Keratinocyte (primary cell): ENCODE measurements at regions not wholly inside any gene's neighbourhood (a gene's known extent, or its start where the extent isn't known, plus 50 kb on each side); places are given as distances from the start of the nearest gene placed in this dataset.

Experiments
- DNase-seq: peaks from one replicate; pipeline ENCODE4 v3.0.0-alpha.2; 2011; ENCODE audit warnings: low read depth, missing footprints, low spot score
- FAIRE-seq: peaks from 2 replicates; lab custom pipeline; 2011; peaks lifted over from hg19 to GRCh38; lab: Jason Lieb, UNC
- H2AFZ ChIP-seq: 2 replicates; pipeline ENCODE4 v1.6.0; 2012; ENCODE audit warnings: low read length, control low read depth, inconsistent platforms; ENCODE audit not compliant: control insufficient read depth
- H3K27ac ChIP-seq: 2 replicates; pipeline ENCODE4 v1.5.1; 2011; ENCODE audit warnings: low read length; ENCODE audit not compliant: control insufficient read depth, insufficient read depth
- H3K27me3 ChIP-seq: 3 replicates; pipeline ENCODE4 v1.6.0; 2011; ENCODE audit warnings: low read length; ENCODE audit not compliant: control insufficient read depth, insufficient read depth; ENCODE audit errors: extremely low read depth
- H3K36me3 ChIP-seq, 2 experiments: 2 replicates in 1 of 2; 3 replicates in 1 of 2; pipeline ENCODE4 v1.5.1; 2011; ENCODE audit warnings: low read length in 2 of 2, mild to moderate bottlenecking in 1 of 2; ENCODE audit not compliant: control insufficient read depth in 2 of 2, insufficient read depth in 2 of 2; ENCODE audit errors: extremely low read depth in 1 of 2
- H3K4me1 ChIP-seq: 3 replicates; pipeline ENCODE4 v1.5.1; 2011; ENCODE audit warnings: low read length; ENCODE audit not compliant: control insufficient read depth, insufficient read depth; ENCODE audit errors: extremely low read depth
- H3K4me2 ChIP-seq: 3 replicates; pipeline ENCODE4 v1.6.0; 2011; ENCODE audit warnings: low read depth, low read length; ENCODE audit not compliant: control insufficient read depth, insufficient read depth; ENCODE audit errors: extremely low read depth
- H3K4me3 ChIP-seq, 3 experiments: fragments of 200-600 bp in 1 of 3; sonication (generic) in 1 of 3; 2 replicates in 2 of 3; 3 replicates in 1 of 3; pipeline ENCODE4 v1.5.1; 2011 to 2016; ENCODE audit warnings: low read length in 3 of 3, mild to moderate bottlenecking in 3 of 3, control low read depth in 2 of 3, inconsistent platforms in 1 of 3, low read depth in 1 of 3, mixed read lengths in 1 of 3, mixed run types in 1 of 3, moderate library complexity in 1 of 3; ENCODE audit not compliant: control insufficient read depth in 2 of 3, insufficient read depth in 2 of 3; ENCODE audit errors: extremely low read depth in 1 of 3
- H3K79me2 ChIP-seq: 2 replicates; pipeline ENCODE4 v1.6.0; 2012; ENCODE audit warnings: low read length; ENCODE audit not compliant: control insufficient read depth, insufficient read depth
- H3K9ac ChIP-seq: 3 replicates; pipeline ENCODE4 v1.6.0; 2011; ENCODE audit warnings: low read length; ENCODE audit not compliant: control insufficient read depth, insufficient read depth; ENCODE audit errors: extremely low read depth
- H3K9me1 ChIP-seq: 3 replicates; pipeline ENCODE4 v1.6.0; 2011; ENCODE audit warnings: low read length; ENCODE audit not compliant: control insufficient read depth, insufficient read depth; ENCODE audit errors: extremely low read depth
- H3K9me3 ChIP-seq: 2 replicates; pipeline ENCODE4 v1.5.1; 2012; ENCODE audit warnings: low read depth, low read length; ENCODE audit not compliant: control insufficient read depth
- H4K20me1 ChIP-seq: 3 replicates; pipeline ENCODE4 v1.6.0; 2011; ENCODE audit warnings: low read length; ENCODE audit not compliant: control insufficient read depth, insufficient read depth; ENCODE audit errors: extremely low read depth
- EZH2 ChIP-seq: IDR thresholded peaks from one replicate; pipeline ENCODE4 v1.6.1; 2012; ENCODE audit warnings: inconsistent platforms, mild to moderate bottlenecking, low read length, moderate library complexity
- dilution Hi-C: fragments of 300-500 bp; cut with MboI; formaldehyde crosslinking; loops from one replicate; pipeline ENCODE4 v1.7.0; 2020; ENCODE audit warnings: low sequenced_read_pairs; ENCODE audit not compliant: extremely low pct_ligation_motif_present
- TF ChIP-seq, protein P1 (sequence below), 3 experiments: IDR thresholded peaks in 1 of 3; conservative IDR thresholded peaks in 1 of 3; optimal IDR thresholded peaks in 1 of 3; 2 replicates in 2 of 3; 3 replicates in 1 of 3; pipeline versions ENCODE3 to v1.5.1; 2011; ENCODE audit warnings: low read length in 3 of 3, mild to moderate bottlenecking in 3 of 3, moderate library complexity in 2 of 3, control low read depth in 1 of 3, inconsistent platforms in 1 of 3; ENCODE audit not compliant: insufficient read depth in 2 of 3; ENCODE audit errors: extremely low read depth in 1 of 3

DNA sequence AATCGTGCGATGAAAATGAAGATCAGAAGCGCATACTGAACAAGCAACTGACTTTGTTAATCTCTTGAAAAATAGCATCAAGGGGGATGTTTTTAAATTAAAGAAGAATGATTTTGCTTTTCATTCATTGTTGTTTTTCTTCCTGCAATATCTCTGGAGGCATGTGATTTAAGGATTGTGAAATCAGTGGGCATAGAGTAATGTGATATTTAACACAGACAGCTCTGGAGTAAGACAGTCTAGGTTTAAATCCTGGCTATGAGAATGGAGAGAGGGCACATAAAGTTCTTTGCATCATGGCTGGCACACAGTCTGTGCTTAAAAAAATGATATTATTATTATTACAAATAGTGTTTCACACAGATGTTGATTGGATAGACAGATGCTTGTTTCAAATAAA, 243.1 kb upstream of the NBEA start:
- Histone ChIP-seq H3K4me2 (no peak overlapping the region), H2AFZ (no peak overlapping the region), H4K20me1 (no peaks in the 10 kb centered on the region), H3K4me1 (peaks cover 9% of the 10 kb centered on the region), H3K27ac (no peak overlapping the region), H3K9ac (no peak overlapping the region), H3K79me2 (no peaks in the 10 kb centered on the region), H3K36me3 (no peaks in the 10 kb centered on the region), H3K27me3 (no peaks in the 10 kb centered on the region), H3K9me1 (no peaks in the 10 kb centered on the region), H3K9me3 (no peaks in the 10 kb centered on the region), H3K4me3 (no peak overlapping the region)
- FAIRE-seq (no peak), DNase-seq (no peak)
- no peak for TF ChIP-seq EZH2
- dilution Hi-C loops, result no loop called here

DNA sequence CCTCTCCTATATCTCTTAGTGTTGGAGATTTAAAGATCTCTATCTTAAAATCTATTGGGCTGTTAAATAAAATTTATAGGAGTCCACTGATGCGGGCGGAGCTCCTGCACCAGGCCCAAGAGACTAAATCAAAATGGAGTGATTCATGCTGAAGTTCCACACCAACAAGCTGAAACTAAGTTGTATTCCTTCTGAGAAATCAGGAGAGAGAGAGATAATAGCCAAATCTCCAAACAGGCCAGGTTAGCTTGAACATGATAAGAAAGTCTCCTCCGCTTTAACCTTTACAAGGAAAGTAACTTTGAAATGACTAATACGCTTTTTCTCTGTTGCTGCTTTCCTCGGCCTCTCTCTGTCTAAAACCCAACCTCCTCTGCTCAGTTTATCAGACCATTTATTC, 241.9 kb upstream of the NBEA start:
- Histone ChIP-seq H3K9me3 (no peaks in the 10 kb centered on the region), H4K20me1 (no peaks in the 10 kb centered on the region), H3K4me1 (peaks cover 8% of the 10 kb centered on the region), H3K27ac (no peak overlapping the region), H3K4me3 (no peak overlapping the region), H3K9me1 (no peaks in the 10 kb centered on the region), H3K79me2 (no peaks in the 10 kb centered on the region), H2AFZ (no peak overlapping the region), H3K4me2 (no peak overlapping the region), H3K36me3 (no peaks in the 10 kb centered on the region), H3K9ac (no peak overlapping the region), H3K27me3 (no peaks in the 10 kb centered on the region)
- no peak for FAIRE-seq
- no peak for DNase-seq
- dilution Hi-C loops, result no loop called here
- TF ChIP-seq, protein P1, sequence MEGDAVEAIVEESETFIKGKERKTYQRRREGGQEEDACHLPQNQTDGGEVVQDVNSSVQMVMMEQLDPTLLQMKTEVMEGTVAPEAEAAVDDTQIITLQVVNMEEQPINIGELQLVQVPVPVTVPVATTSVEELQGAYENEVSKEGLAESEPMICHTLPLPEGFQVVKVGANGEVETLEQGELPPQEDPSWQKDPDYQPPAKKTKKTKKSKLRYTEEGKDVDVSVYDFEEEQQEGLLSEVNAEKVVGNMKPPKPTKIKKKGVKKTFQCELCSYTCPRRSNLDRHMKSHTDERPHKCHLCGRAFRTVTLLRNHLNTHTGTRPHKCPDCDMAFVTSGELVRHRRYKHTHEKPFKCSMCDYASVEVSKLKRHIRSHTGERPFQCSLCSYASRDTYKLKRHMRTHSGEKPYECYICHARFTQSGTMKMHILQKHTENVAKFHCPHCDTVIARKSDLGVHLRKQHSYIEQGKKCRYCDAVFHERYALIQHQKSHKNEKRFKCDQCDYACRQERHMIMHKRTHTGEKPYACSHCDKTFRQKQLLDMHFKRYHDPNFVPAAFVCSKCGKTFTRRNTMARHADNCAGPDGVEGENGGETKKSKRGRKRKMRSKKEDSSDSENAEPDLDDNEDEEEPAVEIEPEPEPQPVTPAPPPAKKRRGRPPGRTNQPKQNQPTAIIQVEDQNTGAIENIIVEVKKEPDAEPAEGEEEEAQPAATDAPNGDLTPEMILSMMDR (optimal IDR thresholded peaks at IDR 0.05 in 1 of 3, IDR thresholded peaks at IDR 0.05 in 1 of 3, conservative IDR thresholded peaks at IDR 0.05 in 1 of 3; ENCODE audit: extremely low read depth in 1 of 3, insufficient read depth in 2 of 3, low read length in 3 of 3), result no peak
- no peak for TF ChIP-seq EZH2

DNA sequence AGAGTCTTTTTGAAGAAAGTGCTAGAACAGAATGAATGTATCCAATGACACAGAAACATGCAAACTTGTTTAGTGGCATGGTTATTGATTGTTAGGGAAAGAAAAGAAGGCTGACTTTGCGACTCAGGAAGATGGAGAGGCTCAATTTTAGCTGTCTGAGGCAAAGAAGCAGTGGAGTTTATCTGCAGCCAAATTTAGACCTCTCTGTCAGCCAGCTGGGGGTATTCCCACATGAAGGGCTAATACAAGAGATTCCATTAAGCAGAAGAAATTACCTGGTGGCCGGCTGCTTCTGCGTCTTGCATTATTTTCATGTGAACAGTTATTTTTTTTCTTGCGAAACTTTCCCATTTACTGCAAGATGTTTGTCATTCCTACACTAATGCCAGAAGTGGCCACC, 240.2 kb upstream of the NBEA start:
- dilution Hi-C loops, result no loop called here
- Histone ChIP-seq H4K20me1 (no peaks in the 10 kb centered on the region), H3K27ac (no peak overlapping the region), H3K79me2 (no peaks in the 10 kb centered on the region), H3K36me3 (no peaks in the 10 kb centered on the region), H3K9ac (no peak overlapping the region), H3K9me1 (no peaks in the 10 kb centered on the region), H3K4me3 (no peak overlapping the region), H3K4me2 (no peak overlapping the region), H3K9me3 (no peaks in the 10 kb centered on the region), H2AFZ (no peak overlapping the region), H3K4me1 (no peaks in the 10 kb centered on the region), H3K27me3 (no peaks in the 10 kb centered on the region)
- DNase-seq, result no peak
- TF ChIP-seq, protein P1 (optimal IDR thresholded peaks at IDR 0.05 in 1 of 3, IDR thresholded peaks at IDR 0.05 in 1 of 3, conservative IDR thresholded peaks at IDR 0.05 in 1 of 3; ENCODE audit: extremely low read depth in 1 of 3, insufficient read depth in 2 of 3, low read length in 3 of 3), result no peak
- TF ChIP-seq EZH2, result no peak
- no peak for FAIRE-seq
